ENCODE measurements at regions not wholly inside any gene's neighbourhood (a gene's known extent, or its start where the extent isn't known, plus 50 kb on each side); places are given as distances from the start of the nearest gene placed in this dataset.
"Not testable (repeated sequence)": the region's sequence is repeated elsewhere in the genome, so short reads cannot be mapped to it uniquely, and the experiment has no call there.

GRCh38 chr6:6749702-6750491, 161.4 kb downstream of the LY86 start:
- DNase-seq: peak; percentile 91

- no peak for DNase-seq
These were observed 162.2 kb downstream of the LY86 start for GRCh38 chr6:6750594-6751265.

- no peak for DNase-seq
These were observed 162.7 kb downstream of the LY86 start for GRCh38 chr6:6751266-6751596.

- DNase-seq: peak; percentile 96
These were observed 163.1 kb downstream of the LY86 start for GRCh38 chr6:6751619-6752023.

GRCh38 chr6:6752129-6752528, 163.6 kb downstream of the LY86 start:
- DNase-seq: no peak

- DNase-seq: no peak
These were observed 164.8 kb downstream of the LY86 start for GRCh38 chr6:6753301-6753700.

GRCh38 chr6:6756526-6756925, 168.0 kb downstream of the LY86 start:
- no peak for DNase-seq

- DNase-seq: no peak
These were observed 170.0 kb downstream of the LY86 start for GRCh38 chr6:6758546-6758914.

- DNase-seq: peak; percentile 85
These were observed 170.6 kb downstream of the LY86 start for GRCh38 chr6:6758915-6759654.

GRCh38 chr6:6760002-6760401, 171.5 kb downstream of the LY86 start:
- no peak for DNase-seq

- DNase-seq: not testable (repeated sequence)
These were observed 174.0 kb downstream of the LY86 start for GRCh38 chr6:6762566-6762965.

GRCh38 chr6:6764764-6765434, 176.4 kb downstream of the LY86 start:
- no peak for DNase-seq

GRCh38 chr6:6766230-6766905, 177.8 kb downstream of the LY86 start:
- no peak for DNase-seq

GRCh38 chr6:6769466-6769865, 180.9 kb downstream of the LY86 start:
- DNase-seq: no peak

- DNase-seq: peak; percentile 75
These were observed 182.9 kb downstream of the LY86 start for GRCh38 chr6:6771224-6771945.

GRCh38 chr6:6771964-6772363, 183.4 kb downstream of the LY86 start:
- DNase-seq: no peak

- no peak for DNase-seq
These were observed 184.2 kb downstream of the LY86 start for GRCh38 chr6:6772751-6773150.

GRCh38 chr6:6775074-6775473, 186.6 kb downstream of the LY86 start:
- DNase-seq: no peak

GRCh38 chr6:6780231-6780630, 191.7 kb downstream of the LY86 start:
- no peak for DNase-seq

GRCh38 chr6:6781172-6781872, 192.8 kb downstream of the LY86 start:
- DNase-seq: no peak

GRCh38 chr6:6781873-6782227, 193.3 kb downstream of the LY86 start:
- DNase-seq: no peak

GRCh38 chr6:6783721-6784120, 195.2 kb downstream of the LY86 start:
- no peak for DNase-seq

Data from inflammatory macrophage treated with lipopolysaccharide for 4 hours (primary cell).